ENCODE measurements at regions not wholly inside any gene's neighbourhood (a gene's known extent, or its start where the extent isn't known, plus 50 kb on each side); places are given as distances from the start of the nearest gene placed in this dataset.

DNA sequence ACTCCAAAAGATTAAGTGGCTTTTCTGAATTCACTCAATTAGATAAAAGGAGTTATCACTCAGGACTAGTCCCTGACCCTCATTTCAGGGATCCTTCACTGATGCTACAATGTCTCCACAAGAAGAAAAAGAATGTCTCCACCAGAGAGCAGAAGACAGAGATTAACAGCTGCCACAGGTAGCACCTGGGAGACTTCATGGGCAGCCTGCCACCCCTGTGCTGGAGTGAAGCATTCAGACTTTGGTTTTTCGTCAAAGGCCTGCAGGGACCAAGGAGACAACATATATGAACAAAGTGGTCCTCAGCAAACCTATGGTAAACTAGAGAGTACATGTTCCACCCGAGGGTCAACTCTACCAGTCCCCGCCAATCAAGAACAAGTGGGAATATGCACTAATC is 197.0 kb upstream of the ACVR2A start:
- no peak for DNase-seq

DNA sequence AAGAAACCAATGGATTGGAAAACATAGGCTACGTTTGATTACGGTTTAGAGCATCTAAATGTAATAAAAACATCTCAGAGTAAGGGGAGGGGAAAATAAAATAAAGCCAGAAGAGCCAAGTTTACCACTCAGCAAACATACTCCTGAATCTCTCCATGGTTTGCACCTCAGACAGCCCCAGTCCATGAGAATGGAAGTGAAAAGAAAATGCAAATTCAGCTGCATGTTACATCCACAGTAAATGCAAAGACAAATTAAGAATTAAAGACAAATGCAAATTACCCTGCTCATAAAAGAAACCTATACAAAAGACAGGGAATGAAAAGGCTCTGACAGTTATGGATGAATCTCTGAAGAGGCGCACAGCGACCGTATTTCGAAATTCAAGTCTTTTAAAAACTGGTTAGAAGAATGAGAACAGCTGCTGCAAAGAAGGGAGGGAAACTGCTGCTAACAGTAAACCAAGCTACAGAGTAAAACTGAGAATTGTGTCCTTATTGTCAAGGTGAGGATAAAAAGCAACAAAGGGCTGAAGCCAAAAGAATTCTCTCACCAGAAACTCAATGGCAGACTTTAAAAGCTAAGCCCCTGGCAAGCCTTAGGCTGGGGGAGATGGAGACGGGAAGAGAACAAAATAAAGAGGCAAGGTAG is 197.9 kb upstream of the ACVR2A start:
- no peak for DNase-seq

DNA sequence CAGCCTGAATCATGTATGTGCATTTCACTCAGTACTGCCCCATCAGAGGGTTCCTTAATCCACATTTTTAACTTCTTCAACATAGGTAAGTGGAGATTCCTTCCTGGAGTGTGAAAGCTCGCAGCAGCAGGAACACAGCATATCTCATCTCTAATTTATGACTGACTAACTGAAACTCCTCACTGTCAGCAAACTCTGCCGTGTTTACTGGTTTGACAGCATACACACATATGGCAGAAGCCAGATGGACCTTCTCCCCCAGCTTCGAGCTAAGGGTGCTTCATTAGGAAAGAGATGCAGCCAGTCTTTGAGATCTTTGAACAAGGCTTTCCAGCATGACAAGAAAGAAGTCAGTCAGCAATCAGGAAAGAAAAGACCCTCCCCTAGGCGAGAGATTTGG is 200.3 kb upstream of the ACVR2A start:
- DNase-seq = no peak

DNA sequence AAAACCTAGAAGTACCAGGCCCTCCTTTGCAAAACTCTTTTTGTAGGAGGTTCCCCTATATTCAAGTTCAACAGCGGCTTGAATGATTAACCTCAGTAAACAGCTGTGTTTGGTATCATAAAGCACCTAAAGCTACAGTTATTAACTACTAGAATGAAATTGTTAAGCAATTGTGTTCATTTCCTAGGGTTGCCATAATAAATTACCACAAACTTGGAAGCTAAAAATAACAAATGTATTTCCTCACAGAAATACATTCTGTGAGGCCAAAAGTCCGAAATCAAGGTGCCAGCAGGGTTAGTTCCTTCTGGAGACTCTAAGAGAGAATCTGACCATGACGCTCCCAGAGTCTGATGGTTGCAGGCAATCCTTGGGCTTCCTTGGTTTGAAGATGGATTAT is 202.1 kb upstream of the ACVR2A start:
- no peak for DNase-seq

DNA sequence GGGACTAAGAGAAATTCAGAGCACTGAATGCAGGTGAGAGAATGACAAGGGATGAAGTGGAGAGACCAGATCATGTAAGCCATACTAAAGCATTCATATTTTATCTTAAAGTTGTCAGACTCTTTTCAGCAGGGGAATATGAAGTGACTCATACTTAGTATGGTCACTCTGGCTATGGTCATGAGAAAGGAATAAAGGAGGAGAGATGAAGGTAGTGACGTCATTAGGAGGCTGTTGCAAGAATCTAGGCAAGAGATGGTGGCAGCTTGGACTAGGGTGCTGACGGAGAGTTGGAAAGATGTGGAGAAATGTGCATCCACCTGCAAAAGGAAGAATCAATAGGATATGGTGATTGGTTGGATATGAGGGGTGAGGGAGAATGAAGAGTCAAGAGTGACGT is 203.2 kb upstream of the ACVR2A start:
- DNase-seq = no peak

DNA sequence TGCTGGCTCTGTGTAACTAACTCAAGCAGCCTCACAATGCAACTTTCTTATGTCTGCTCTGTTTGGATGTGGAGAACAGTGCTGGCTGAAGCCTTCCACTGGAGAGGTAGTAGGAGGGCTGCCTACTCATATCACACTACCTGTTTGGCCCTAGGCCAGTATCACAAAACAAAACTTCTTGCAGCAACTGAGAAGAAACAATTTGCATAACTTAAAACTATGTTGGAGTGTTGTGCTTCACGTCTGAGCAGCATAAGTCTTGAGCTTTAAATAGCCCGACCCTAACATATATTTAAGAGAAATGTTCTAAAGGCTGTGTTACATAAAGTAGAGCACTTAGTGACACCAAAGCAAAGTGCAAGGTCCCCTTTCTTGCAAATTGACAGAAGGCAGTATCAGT is 204.9 kb upstream of the ACVR2A start:
- DNase-seq = no peak

DNA sequence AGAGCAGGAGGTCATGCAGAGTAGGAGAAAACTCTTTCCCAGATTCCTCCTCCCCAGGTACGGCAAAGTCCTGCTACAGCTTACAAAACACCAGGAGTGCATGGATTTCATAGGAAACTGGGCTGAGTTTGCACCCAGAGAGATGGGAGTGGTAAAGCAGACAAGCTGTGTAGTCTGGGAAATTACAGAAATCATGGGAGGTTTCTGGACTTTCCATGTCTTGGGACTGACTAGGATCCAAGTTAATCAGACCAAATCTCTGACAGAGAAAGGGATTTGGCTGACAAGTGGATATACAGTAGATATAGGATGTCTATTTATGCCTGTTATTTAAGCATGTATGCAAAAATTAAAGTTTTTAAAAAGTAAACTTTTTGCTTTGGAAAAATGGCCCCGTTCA is 205.4 kb upstream of the ACVR2A start:
- no peak for DNase-seq

DNA sequence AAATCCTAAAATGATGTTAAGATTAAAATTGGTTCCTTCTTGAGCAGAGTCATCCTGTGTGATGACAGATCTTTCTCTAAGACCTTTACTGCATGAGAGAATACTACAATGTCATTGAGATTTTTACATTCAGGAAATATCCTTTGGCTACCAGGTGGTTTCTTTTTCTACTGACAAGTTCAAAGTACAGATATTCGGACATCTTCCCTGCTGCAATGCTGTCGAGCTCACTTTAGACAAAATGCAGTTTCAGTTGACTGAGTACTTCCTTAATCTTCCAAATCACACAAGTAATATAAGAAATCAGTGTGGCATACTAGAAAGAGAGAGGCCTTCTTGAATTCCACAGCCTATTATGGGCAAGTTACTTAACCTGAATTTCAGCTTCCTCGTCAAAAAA is 207.9 kb upstream of the ACVR2A start:
- DNase-seq = no peak

DNA sequence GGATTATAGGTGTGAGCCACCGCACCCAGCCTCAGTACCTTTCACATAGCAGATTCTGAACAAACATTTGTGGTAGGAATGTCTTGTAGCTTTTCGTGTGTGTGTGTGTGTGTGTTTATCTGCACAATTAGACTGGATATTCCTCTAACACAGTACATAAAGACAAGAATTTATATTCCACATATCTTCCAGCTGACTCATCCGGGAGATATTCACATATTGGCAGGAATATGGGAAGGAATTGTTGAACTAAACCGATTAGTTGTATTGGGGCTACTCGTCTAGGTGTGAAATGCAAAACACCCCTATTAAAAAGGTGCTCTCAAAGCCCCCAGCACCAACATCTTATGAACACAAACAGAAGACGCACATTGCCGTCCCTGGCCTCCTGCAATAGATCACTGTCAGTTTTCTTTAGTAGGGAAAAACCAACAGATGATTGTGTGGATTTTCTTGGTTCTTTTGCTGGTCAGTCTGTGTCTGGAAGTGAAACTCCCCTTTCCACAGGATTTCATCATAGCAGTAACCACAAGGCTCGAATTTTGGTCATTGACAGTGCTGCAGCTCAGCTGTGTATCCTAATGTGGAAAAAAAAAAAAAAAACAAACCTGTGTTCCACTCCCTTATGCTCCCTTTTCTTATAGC is 208.5 kb upstream of the ACVR2A start:
- DNase-seq = no peak

DNA sequence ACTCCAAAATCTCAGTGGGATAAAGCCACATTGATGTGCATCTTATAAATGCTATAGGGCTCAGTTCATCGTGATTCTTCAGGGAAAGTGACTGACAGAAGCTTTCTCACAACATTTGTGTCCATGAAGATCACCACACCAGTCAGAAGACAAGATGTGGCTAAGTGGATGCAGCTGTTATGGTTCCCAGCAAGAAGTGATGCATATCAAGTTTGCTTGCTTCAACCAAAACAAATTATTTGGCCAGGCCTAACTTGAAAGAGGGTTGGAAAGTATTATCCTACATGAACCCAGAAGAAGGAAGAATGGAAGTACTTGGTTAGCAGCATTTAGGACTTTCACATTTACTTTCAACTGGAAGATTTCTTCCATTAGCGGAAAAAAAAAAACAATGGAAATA is 210.0 kb upstream of the ACVR2A start:
- DNase-seq = no peak

DNA sequence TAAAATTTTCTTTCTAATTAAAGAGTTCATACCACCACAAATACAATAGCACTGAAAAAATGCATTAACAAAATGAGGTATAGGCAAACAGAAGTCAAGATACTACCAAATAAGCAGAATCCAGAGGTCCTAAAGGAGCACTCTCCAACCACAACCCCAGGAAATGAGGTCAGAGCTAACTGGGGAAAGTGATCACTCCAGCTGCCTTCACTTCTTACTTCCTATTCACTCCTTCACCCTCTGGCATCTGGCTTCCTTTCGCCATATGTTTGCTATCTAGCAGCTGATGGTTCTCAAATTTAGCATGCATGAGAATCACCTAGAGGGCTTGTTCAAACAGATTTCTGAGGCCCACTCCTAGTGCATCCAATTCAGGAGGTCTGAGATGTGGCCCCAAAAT is 212.6 kb upstream of the ACVR2A start:
- no peak for DNase-seq

DNA sequence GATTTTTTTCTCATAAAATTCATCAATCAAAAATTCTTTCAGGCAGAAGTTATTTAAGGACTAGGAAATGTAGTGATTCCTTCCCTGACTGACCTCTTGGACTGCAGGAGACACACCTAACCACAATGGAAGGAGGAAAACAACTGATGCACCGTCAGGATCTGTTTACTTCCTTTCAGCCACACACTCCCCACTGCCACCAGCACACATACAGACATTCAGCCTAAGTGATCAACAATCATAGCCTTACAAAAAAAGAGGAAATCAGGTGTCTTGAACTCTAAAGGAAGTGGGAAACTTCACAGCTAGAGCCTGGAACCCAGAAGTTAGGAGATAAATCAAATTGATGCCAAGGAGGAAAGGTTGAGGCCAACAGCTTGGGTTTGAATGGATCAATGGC is 213.5 kb upstream of the ACVR2A start:
- peak; percentile 25 for DNase-seq

DNA sequence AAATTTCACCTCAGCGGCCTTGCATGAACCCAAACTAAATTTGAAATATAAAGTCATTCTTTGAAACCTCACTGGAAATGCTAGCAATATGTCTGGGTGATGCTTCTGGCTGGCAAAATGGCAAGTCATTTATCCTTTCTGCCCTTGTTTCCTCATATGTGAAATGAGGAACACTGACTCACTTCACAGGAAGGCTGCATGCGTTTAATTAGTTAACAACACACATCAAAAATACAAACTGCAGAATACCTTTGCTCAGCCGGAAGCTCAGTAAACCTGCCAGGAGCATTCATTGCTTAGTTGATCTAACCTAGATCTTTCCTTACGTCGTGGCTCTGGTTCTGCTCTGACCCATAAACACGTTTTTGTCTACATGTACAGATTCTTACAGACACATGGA is 214.2 kb upstream of the ACVR2A start:
- DNase-seq = no peak

DNA sequence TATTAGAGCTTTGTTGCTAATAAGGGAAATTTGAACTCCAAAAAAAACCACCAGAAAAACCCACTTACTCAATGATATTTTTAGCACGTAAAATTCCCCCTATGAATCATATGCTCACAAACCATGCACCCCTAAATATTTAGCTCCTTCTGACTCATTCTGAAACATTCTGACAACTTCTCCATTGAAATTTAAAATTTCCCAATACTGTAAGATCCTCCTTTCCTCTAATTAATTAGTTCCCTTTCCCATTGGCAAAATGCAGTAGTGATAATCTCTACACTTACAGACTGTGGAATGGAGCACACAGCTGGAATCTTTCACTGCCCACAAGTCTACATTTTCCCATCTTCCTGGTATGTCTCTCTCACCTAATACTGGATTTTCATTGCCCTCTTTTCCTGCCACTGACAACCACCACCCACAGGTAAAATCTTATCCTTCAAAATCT is 215.8 kb upstream of the ACVR2A start:
- DNase-seq = peak; percentile 12

DNA sequence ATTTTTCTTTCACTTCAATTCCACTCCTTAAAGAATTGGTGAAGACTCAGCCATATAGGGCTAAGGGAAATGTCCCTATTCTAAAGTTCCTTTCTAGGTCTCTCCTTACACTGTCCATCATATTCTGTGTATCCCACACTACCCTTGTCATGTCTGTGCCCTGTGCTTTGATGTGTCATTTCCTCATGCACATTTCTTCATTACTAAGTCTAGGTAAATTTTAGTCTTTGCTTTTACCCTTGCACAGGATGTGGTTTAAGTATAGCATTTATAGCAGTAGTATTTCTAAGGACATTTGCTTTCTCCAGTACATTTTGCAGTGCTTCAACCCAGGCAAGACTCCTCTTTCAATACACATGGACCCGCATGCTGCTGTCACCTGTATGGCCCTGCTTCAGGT is 221.5 kb upstream of the ACVR2A start:
- DNase-seq = peak; percentile 30

DNA sequence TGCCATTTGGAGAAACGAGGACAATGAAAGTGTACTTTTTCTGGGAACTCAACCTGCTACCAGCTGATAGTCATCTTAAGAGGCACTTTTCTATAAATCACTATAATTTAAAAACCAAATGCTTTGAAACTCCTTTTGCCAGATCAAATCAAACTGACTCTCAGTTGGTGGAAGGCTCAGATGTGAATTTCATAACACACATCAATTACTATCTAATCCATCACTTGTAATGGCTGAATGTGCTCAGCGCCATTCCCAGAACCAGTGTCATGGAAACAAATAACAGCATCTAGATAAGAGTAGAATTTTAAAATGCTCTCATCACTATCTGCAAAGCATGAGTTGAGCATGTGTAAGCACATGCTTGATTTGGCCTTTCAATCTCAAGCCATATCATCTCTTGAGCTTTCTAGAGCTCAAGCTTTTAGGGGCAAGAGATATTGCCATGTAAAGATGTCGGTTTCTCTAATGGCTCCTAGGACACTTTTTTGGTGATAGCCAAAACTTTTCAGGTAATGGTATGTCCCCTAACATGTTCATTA is 223.1 kb upstream of the ACVR2A start:
- no peak for DNase-seq

DNA sequence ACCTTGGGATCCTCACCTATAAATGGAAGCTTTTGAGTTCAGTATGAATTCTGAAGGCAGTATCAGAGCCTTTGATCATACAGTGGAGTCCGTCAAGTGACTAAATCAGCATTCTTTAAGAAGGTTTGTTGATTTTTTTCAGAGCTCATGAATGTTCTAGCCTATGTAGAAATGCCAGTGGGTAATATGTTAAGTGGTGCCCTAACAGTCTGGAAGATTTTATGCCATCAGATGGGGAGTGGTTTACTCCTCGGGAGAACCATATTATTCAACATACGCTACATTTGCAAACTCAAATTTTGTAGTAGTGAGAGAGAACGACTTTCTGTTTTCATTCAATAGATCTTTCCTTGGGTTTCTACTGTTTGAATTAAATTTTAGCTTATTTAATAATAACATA is 225.0 kb upstream of the ACVR2A start:
- DNase-seq = no peak

DNA sequence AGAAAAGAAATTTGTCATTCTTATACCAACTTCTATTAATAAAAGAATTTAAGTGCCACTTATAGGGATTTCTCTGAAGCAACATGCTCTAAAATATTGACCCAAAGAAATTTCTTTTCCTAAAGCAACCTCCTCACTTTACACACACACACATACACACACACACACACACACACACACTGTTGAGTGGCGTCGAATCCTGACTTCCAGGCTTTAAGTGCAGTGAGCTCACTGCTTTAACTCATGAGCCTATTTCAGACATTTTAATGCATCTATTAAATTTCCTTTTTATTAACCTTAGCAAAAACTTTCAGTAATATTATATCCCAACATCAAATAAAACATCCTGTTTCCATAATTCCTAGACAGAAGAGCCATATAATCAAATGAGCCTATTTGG is 229.1 kb upstream of the ACVR2A start:
- no peak for DNase-seq

DNA sequence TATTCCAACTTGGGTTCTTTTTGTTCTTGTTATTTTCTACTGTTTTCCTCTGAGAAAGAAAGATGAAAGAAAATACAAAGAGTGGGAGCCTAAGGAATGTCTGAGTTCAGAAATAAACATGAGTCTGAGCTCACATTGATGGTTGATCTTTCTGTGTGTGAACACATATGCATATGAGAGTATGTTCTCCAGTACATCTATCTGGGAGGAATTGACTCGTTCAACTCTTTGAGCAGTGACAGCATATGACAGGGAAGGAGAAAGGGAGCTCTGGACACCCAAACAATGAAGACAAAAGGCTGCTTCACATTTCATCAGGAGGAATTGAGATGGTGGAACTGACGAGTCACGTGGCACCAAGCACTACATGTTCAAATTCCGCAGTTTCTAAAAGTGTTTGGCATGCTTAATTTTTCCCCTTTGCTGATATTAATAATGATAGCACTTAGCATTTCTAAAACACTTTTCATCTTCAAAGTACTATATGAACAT is 229.8 kb upstream of the ACVR2A start:
- DNase-seq = no peak

DNA sequence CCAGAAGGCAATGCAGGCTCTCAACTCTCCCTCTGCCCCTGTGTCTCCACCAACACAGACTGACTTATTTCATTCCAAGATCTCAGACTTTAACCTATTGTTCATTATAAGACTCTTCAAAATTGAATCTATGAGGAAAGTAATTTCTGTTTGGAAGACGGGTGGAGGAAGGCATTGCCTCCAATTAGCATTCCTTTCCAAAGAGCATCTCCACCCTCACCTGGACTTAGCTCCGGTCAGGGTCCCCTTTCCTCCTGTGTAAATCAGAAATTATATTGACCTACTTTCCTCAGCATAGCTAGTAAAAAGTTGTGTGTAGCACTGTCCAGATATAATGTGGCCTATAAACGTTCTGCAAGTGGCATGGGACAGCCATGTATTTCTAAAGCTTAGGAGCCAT is 230.4 kb upstream of the ACVR2A start:
- DNase-seq = no peak

DNA sequence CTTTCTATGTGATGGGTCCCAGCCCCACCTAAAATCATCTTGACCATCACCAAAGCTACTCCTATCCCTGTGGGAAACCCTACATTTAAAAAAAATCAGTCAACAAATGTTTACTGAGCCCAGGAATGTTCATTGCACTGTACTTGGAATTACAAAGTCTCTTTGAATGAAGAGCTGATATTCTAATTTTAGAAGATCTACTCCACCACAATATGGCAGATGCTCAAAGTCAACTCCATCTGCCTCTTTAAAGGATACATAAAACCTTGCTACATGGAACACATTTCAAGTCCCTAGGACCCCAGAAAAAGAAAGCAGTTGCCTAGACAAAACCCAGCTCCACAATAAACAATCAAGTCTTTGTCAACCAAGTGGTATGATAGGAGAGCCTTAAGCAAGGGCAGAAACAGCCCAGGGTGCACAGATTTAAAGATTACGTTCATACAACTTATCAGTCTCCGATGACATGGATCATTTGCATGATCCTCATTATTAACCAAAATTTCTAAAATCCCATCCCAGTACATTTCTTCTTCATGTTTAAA is 234.3 kb upstream of the ACVR2A start:
- DNase-seq = no peak

DNA sequence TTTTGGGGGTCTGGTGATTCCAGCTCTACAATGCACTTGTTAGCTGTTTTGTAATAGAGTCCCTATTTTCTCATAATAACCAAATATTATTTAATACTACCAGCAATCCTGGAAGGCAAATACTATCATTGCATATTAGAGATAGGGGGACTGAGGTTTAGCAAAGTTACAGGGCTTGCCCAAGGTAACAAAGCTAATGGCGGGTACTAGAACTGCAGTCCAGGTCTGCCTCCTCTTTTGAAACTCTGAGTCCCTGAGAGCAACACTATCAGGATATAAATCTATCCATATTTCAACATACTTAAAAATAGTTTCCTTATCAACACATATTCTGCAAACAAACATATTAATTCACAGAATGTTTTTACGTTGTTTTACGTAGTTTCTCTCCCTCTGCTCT is 235.5 kb upstream of the ACVR2A start:
- DNase-seq = no peak

DNA sequence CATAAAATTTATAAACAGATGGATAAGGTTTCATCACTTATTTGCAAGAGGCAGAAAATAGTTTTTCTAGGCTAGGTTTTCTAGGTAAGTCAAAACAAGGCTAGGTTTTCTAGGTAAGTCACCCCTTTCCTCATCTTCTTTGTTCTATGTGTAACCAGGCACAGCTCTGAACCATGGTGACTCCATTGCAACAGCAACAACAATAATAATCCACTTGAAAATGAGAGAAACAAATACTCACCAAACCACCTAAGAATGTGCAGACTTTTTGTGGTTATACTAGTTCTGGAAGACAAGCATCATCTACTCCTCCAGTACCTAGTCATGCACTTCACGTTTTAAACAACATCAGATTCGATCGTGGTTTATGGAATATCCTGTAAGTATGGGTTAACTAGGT is 237.4 kb upstream of the ACVR2A start:
- no peak for DNase-seq

DNA sequence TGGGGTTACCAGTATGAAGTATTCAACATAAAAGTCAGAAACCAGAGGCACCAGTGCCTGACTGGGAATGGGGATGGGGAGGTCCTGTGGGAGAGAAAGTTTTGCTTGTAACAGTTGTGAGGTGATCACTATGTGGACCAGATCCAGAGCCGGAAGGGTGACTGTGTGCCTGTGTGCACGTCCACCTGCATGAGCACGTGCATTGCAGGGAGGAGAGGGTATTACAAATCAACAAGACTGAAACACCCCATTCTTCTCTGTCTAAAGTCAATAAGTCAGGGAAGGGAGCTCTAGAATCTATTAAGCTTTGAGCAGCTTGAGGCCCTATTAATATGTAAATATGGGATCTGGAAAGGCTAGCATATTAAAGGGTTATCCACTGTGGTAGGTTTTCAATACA is 241.0 kb upstream of the ACVR2A start:
- DNase-seq = no peak

Data from CD4-positive, alpha-beta T cell treated with Interleukin-21 for 1 hour (primary cell).